ENCODE measurements at regions not wholly inside any gene's neighbourhood (a gene's known extent, or its start where the extent isn't known, plus 50 kb on each side); places are given as distances from the start of the nearest gene placed in this dataset.

- Histone ChIP-seq H3K4me2 (ENCODE audit: low read length) (peak overlapping the region; percentile 60), H3K9ac (ENCODE audit: low read length) (no peak overlapping the region), H4K20me1 (ENCODE audit: insufficient read depth, low read length) (no peaks in the 10 kb centered on the region), H3K9me3 (ENCODE audit: insufficient read depth, low read length) (peaks cover 7% of the 10 kb centered on the region; the same call in 1 of the 2 replicates), H3K4me1 (ENCODE audit: low read length) (peaks cover 35% of the 10 kb centered on the region), H2AFZ (ENCODE audit: low read depth, low read length) (0 out of 2 replicates have a peak overlapping the region, but pooled peaks have one; percentile 31), H3K79me2 (ENCODE audit: low read length) (no peaks in the 10 kb centered on the region), H3K27ac (ENCODE audit: low read length) (peak overlapping the region; percentile 81), H3K27me3 (ENCODE audit: low read depth, low read length) (no peaks in the 10 kb centered on the region), H3K4me3 (ENCODE audit: low read length) (peak overlapping the region; percentile 16; the same call in 1 of the 2 replicates), H3K36me3 (replicated peaks; ENCODE audit: low read depth, low read length) (peaks cover 13% of the 10 kb centered on the region)
- TF ChIP-seq CTCF (IDR thresholded peaks at IDR 0.05; ENCODE audit: low read depth, low read length) (no peak), EZH2phosphoT487 (IDR thresholded peaks at IDR 0.05; ENCODE audit: low read depth) (no peak)
These were observed 389.9 kb downstream of the HTR1B start for GRCh38 chr6:77073410-77073760.

GRCh38 chr6:77072694-77073409 is 390.4 kb downstream of the HTR1B start:
- TF ChIP-seq CTCF (IDR thresholded peaks at IDR 0.05; ENCODE audit: low read depth, low read length) (no peak), EZH2phosphoT487 (IDR thresholded peaks at IDR 0.05; ENCODE audit: low read depth) (no peak)
- H3K79me2 ChIP-seq (ENCODE audit: low read length), result no peaks in the 10 kb centered on the region
- H3K27me3 ChIP-seq (ENCODE audit: low read depth, low read length), result no peaks in the 10 kb centered on the region
- H3K4me1 ChIP-seq (ENCODE audit: low read length), result peaks cover 35% of the 10 kb centered on the region
- no peak overlapping the region for H3K27ac ChIP-seq (ENCODE audit: low read length)
- 0 out of 2 replicates have a peak overlapping the region, but pooled peaks have one; percentile 31 for H2AFZ ChIP-seq (ENCODE audit: low read depth, low read length)
- no peak overlapping the region for H3K4me3 ChIP-seq (ENCODE audit: low read length)
- H3K9me3 ChIP-seq (ENCODE audit: insufficient read depth, low read length), result peaks cover 7% of the 10 kb centered on the region; the same call in 1 of the 2 replicates
- H3K36me3 ChIP-seq (replicated peaks; ENCODE audit: low read depth, low read length), result peaks cover 13% of the 10 kb centered on the region
- H3K4me2 ChIP-seq (ENCODE audit: low read length), result no peak overlapping the region
- H3K9ac ChIP-seq (ENCODE audit: low read length), result no peak overlapping the region
- no peaks in the 10 kb centered on the region for H4K20me1 ChIP-seq (ENCODE audit: insufficient read depth, low read length)

- H3K9me3 ChIP-seq (ENCODE audit: insufficient read depth, low read length), result 0 out of 2 replicates have a peak, but pooled peaks cover 4% of the 10 kb centered on the region
- TF ChIP-seq CTCF (IDR thresholded peaks at IDR 0.05; ENCODE audit: low read depth, low read length), result no peak
- TF ChIP-seq EZH2phosphoT487 (IDR thresholded peaks at IDR 0.05; ENCODE audit: low read depth), result no peak
- H3K27me3 ChIP-seq (ENCODE audit: low read depth, low read length), result no peaks in the 10 kb centered on the region
- H3K4me1 ChIP-seq (ENCODE audit: low read length), result no peaks in the 10 kb centered on the region
- H3K27ac ChIP-seq (ENCODE audit: low read length), result no peak overlapping the region
- H2AFZ ChIP-seq (ENCODE audit: low read depth, low read length), result no peak overlapping the region
- H4K20me1 ChIP-seq (ENCODE audit: insufficient read depth, low read length), result no peaks in the 10 kb centered on the region
- no peak overlapping the region for H3K4me3 ChIP-seq (ENCODE audit: low read length)
- no peak overlapping the region for H3K9ac ChIP-seq (ENCODE audit: low read length)
- no peaks in the 10 kb centered on the region for H3K36me3 ChIP-seq (replicated peaks; ENCODE audit: low read depth, low read length)
- no peak overlapping the region for H3K4me2 ChIP-seq (ENCODE audit: low read length)
- no peaks in the 10 kb centered on the region for H3K79me2 ChIP-seq (ENCODE audit: low read length)
These were observed 399.8 kb downstream of the HTR1B start for GRCh38 chr6:77063494-77063893.

GRCh38 chr6:77055711-77056110 is 407.6 kb downstream of the HTR1B start:
- H3K4me2 ChIP-seq (ENCODE audit: low read length), result no peak overlapping the region
- no peaks in the 10 kb centered on the region for H3K79me2 ChIP-seq (ENCODE audit: low read length)
- TF ChIP-seq EZH2phosphoT487 (IDR thresholded peaks at IDR 0.05; ENCODE audit: low read depth) (no peak), CTCF (IDR thresholded peaks at IDR 0.05; ENCODE audit: low read depth, low read length) (no peak)
- 0 out of 2 replicates have a peak, but pooled peaks cover 4% of the 10 kb centered on the region for H3K9me3 ChIP-seq (ENCODE audit: insufficient read depth, low read length)
- H3K27me3 ChIP-seq (ENCODE audit: low read depth, low read length), result no peaks in the 10 kb centered on the region
- no peaks in the 10 kb centered on the region for H4K20me1 ChIP-seq (ENCODE audit: insufficient read depth, low read length)
- H3K4me3 ChIP-seq (ENCODE audit: low read length), result no peak overlapping the region
- H2AFZ ChIP-seq (ENCODE audit: low read depth, low read length), result no peak overlapping the region
- H3K9ac ChIP-seq (ENCODE audit: low read length), result no peak overlapping the region
- H3K4me1 ChIP-seq (ENCODE audit: low read length), result no peaks in the 10 kb centered on the region
- no peak overlapping the region for H3K27ac ChIP-seq (ENCODE audit: low read length)
- H3K36me3 ChIP-seq (replicated peaks; ENCODE audit: low read depth, low read length), result no peaks in the 10 kb centered on the region

Measured in OCI-LY3 (cell line).